ENCODE measurements at regions not wholly inside any gene's neighbourhood (a gene's known extent, or its start where the extent isn't known, plus 50 kb on each side); places are given as distances from the start of the nearest gene placed in this dataset.
"Not testable (repeated sequence)": the region's sequence is repeated elsewhere in the genome, so short reads cannot be mapped to it uniquely, and the experiment has no call there.

DNA sequence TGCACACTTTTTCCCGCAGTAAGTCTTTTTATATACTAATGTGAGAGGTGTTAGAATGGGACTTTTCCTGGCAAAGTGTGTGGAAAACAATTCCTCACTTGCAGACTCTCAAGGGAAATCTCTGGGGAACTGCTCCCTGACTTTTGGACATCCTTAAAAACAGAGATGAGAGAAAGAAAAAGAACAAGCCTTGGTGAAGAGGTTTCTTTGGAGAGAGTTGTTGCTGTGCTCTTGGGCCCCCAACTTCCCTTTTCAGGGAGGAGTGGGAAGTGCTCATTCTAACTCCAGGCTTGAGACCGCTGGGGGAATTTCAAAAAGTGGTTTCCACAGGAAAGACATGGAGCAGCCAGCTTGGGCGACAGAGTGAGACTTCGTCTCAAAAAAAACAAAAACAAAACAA lies 142.6 kb upstream of the SPRED2 start:
- DNase-seq (ENCODE audit: low read depth in 2 of 2): no peak

- DNase-seq (ENCODE audit: low read depth in 2 of 2): not testable (repeated sequence)
These were observed 136.4 kb upstream of the SPRED2 start for GRCh38 chr2:65568656-65569440.

DNA sequence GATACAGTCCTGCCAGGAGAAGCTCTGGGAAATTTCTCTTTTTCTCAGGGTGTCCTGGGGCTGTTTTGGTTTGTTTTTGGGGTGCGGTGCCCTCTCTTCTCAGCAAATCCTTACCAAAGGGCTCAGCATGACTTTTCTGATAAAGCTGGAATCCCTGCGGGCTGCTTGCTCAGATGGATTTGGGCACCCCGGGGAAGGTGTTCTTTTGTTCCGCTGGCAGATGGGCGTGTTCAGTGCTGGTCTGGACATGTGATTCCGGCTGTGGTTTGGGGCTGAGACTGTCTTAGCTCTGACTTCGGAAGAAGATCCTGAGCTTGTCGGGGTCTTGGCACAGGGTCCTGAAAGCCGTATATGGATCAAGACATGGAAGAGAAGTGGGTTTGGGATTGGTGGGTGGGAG lies 134.2 kb upstream of the SPRED2 start:
- no peak for DNase-seq (ENCODE audit: low read depth in 2 of 2)

GRCh38 chr2:65565681-65566080 lies 133.3 kb upstream of the SPRED2 start:
- DNase-seq (ENCODE audit: low read depth in 2 of 2): no peak

DNA sequence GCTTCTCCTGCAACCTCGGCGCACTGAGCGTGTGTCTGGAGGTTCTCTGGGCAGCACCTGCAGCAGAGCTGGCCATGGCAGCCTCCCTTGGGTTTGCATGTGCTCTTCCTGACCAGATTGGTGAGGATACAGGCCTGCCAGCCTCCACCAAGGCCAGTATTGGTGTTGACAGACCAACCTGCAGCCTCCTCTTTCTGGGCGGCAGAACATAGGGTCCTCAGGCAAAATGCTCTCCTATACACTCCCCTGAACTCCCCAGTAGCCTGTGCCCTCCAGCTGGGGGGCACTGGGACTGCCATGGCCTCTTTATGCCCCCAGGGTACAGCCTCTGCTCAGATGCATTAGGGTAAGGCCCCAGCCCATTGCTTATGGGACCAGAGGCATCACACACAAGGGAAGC lies 131.9 kb upstream of the SPRED2 start:
- DNase-seq (ENCODE audit: low read depth in 2 of 2): no peak

GRCh38 chr2:65562890-65563289 lies 130.5 kb upstream of the SPRED2 start:
- no peak for DNase-seq (ENCODE audit: low read depth in 2 of 2)

DNA sequence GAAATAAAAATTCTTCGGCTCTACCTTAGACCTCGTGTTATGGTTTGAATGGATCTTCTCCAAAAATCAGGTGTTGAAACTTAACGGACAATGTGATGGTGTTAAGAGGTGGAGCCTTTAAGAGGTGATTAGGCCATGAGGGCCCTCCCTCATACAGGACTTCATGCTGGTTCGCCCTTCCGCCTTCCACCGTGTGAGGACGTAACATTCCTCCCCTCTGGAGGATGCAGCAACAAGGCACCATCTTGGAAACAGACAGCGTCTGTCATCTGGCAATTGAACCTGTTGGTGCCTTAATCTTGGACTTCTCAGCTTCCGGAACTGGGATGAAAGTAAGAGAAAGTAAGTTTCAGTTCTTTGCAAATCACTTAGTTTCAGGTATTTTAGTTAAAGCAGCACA lies 126.3 kb upstream of the SPRED2 start:
- DNase-seq (ENCODE audit: low read depth in 2 of 2): no peak

DNA sequence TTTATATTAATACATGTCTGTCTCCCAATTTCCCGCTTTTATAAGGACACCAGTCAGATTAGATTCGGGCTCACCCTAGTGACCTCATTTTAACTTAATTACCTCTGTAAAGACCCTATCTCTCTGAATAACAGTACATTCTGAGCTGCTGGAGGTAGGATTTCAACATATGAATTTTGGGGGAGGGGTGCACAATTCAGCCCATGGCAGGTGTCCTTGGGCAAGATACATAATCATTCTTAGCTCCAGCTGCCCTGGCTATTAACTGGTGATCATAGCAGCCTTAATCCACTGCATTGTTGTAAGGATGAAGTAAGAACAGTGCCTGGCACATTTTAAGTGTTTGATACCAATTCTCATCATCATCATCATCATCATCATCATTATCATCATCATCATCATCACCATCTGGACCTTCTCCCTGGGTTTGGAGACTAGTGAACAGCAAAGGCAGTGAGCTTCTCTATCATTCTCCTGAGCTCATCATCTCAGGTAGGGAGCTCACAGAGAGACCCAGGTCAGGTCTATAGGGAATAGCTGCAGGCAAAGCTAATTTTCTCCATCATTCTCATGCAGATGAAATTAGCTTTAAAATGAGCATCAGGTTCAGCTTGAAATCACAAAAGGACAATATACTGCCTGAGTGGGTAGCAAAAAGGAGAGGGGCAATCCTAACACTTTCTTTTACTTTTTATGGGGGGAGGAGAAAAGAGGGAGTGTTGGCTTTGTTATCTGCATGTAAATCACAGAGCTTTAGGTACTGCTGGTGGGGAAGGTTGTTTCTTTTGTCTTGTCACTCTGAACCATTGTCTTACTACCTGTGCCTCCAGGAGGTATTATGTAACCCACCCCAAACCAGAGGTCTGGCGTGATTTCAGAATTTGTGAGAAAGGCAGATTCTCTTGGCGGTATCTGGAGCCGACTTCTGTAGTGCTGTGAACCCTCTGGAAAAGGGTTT lies 125.5 kb upstream of the SPRED2 start:
- no peak for DNase-seq (ENCODE audit: low read depth in 2 of 2)

GRCh38 chr2:65554765-65555591 lies 122.6 kb upstream of the SPRED2 start:
- peak; percentile 2 to 14 for DNase-seq (ENCODE audit: low read depth in 2 of 2)

DNA sequence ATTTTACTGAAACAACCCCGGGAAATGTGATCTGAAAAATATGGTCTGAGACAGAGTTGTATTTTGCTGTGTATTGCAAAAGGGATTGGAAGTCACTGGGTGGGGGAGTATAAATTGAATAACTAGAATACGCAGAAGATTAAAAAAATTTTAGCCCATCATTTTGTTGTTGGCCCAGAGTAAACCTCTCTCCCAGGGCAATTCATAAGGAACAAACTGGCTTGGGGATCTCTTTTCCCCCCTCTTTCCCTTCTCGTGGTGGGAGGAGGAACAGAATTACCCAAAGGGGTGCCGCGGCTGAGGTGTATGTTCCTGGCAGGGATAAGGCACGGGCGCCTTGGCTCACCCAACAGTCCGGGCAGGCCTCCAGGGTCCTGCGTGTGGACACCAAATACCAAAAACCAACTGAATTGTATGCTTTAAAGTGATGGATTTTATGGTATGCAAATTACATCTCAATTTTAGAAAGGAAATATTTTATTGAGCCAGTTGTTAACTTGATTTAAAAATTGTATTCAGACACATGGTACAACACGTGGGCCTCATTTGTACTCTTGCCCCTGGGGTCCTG lies 121.2 kb upstream of the SPRED2 start:
- no peak for DNase-seq (ENCODE audit: low read depth in 2 of 2)

DNA sequence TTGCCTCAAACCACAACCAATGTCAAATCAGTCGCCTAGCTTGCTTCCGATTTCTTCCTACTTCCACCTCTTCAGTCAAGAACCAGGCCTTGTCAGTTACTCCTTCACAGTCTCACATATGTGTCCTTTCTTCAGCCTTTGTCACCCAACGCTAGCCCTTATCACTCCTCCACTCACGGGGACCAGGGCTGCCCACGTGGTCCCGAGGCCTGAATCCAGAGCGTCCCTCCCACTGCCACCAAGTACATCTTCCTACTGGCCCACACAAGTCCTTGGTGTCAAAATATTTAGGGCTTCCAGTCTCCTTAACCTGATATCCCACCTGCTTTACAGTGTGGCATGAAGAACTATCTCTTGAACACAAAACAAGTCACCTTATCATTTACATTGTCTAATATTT lies 119.1 kb upstream of the SPRED2 start:
- no peak for DNase-seq (ENCODE audit: low read depth in 2 of 2)

DNA sequence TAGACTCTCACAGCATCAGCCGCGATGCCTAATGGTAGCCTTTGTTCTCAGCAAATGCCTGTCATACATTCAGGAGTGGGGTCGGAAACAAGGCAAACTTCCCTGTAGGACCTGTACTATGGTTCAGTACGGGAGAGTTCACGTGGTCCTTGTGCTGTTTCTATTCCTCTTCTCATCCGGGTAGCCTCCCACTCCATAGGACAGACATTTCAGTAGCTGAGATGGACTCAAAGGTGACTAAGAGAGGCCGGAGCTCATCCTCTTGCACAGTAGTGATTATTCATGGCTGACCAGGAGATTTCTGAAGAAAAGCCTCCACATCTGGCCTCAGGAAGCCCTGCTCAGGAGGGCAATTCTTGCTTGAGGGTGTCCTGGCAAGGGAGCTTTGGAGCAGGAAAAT lies 117.8 kb upstream of the SPRED2 start:
- DNase-seq (ENCODE audit: low read depth in 2 of 2): no peak

- DNase-seq (ENCODE audit: low read depth in 2 of 2): no peak
These were observed 117.2 kb upstream of the SPRED2 start for GRCh38 chr2:65549631-65550030.

DNA sequence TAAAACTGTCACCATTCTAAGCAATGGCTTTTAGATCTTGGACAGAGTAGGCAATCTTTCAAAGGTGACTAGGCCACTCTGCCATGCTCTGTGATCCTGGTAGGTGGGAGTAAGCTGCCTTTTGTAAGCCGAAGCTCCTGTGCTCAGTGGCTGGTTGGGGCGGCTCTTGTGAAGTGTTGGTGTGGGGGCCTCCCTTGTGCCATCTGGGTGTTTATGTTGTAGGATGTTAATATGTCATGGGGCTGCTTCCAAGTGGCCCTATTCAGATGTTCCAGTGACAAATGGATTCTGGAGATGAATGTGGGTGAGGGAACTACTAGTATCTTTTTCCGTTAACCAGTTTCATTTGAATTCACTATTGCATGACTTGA lies 116.8 kb upstream of the SPRED2 start:
- peak in 1 of 2 donors; percentile 3 for DNase-seq (ENCODE audit: low read depth in 2 of 2)

- no peak for DNase-seq (ENCODE audit: low read depth in 2 of 2)
These were observed 116.3 kb upstream of the SPRED2 start for GRCh38 chr2:65548576-65549256.

- no peak for DNase-seq (ENCODE audit: low read depth in 2 of 2)
These were observed 115.7 kb upstream of the SPRED2 start for GRCh38 chr2:65548064-65548463.

GRCh38 chr2:65545837-65546805 lies 113.7 kb upstream of the SPRED2 start:
- DNase-seq (ENCODE audit: low read depth in 2 of 2): no peak

GRCh38 chr2:65541773-65542172 lies 109.4 kb upstream of the SPRED2 start:
- DNase-seq (ENCODE audit: low read depth in 2 of 2): no peak

DNA sequence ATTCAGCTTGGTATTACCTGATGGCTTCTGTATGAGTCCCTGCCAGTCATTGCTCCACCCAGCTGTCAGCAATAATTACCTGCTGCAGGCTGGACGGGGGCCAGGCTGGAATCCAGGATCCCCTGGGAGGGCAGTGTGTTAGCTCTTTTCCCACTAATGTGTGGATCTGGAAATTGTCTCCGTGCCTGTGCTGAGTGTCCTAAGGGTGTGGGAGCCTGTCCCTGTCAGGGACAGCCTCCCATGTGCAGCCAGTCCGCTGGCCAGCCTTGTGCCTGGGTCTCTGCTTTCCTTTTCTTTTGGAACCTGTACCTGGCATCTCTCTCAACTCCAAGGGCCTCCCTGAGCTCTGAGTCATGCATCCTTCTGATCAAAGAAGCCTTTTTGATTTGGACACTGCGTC lies 107.2 kb upstream of the SPRED2 start:
- DNase-seq (ENCODE audit: low read depth in 2 of 2): no peak

All from stimulated activated CD8-positive, alpha-beta memory T cell treated with anti-CD3 and anti-CD28 coated beads, Interleukin-2, amount 100 ng/mL, for 48 hours (primary cell).